BE2C (cell line): ENCODE measurements at regions not wholly inside any gene's neighbourhood (a gene's known extent, or its start where the extent isn't known, plus 50 kb on each side); places are given as distances from the start of the nearest gene placed in this dataset.

Experiments used
- DNase-seq: peaks from one replicate; pipeline ENCODE4 v3.0.0-alpha.2; 2020
- H3K27me3 ChIP-seq: fragments of 250-450 bp; sonication (Bioruptor Pico); 2 replicates; pipeline ENCODE4 v1.5.1; 2020; ENCODE audit warnings: mild to moderate bottlenecking
- H3K36me3 ChIP-seq: fragments of 250-450 bp; sonication (Bioruptor Pico); 2 replicates; pipeline ENCODE4 v1.5.1; 2020; ENCODE audit warnings: mild to moderate bottlenecking
- H3K4me1 ChIP-seq: fragments of 250-450 bp; sonication (Bioruptor Pico); 2 replicates; pipeline ENCODE4 v1.5.1; 2020
- H3K4me3 ChIP-seq: 2 replicates; pipeline ENCODE4 v1.5.1; 2011; ENCODE audit warnings: low read depth, low read length
- H3K9me3 ChIP-seq: fragments of 250-450 bp; sonication (Bioruptor Pico); 2 replicates; pipeline ENCODE4 v1.5.1; 2020
- TF ChIP-seq, protein P1 (sequence below): IDR thresholded peaks from 2 replicates; pipeline ENCODE4 v1.5.1; 2012; ENCODE audit warnings: mild to moderate bottlenecking, low read depth, low read length

DNA sequence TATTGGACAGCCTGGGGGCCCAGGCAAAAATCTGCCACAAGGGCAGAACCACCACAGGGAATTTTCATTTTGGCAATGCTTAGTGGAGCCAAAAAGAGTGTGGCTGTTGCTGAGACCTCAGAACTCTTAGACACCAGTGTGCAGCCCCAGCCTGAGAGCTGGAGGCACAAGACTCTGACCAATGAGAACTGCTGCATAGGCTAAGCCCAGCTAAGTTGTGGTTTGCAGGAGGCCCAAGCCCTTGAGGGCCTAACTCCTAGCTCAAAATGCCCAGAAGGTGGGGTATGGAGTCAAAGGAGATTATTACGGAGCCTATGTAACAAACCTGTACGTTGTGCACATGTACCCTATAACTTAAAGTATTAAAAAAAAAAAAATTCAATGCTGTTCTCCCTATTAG, 296.7 kb downstream of the TRAM1L1 start:
- H3K4me1 ChIP-seq, result no peaks in the 10 kb centered on the region
- DNase-seq, result no peak
- no peaks in the 10 kb centered on the region for H3K36me3 ChIP-seq
- TF ChIP-seq, protein P1, sequence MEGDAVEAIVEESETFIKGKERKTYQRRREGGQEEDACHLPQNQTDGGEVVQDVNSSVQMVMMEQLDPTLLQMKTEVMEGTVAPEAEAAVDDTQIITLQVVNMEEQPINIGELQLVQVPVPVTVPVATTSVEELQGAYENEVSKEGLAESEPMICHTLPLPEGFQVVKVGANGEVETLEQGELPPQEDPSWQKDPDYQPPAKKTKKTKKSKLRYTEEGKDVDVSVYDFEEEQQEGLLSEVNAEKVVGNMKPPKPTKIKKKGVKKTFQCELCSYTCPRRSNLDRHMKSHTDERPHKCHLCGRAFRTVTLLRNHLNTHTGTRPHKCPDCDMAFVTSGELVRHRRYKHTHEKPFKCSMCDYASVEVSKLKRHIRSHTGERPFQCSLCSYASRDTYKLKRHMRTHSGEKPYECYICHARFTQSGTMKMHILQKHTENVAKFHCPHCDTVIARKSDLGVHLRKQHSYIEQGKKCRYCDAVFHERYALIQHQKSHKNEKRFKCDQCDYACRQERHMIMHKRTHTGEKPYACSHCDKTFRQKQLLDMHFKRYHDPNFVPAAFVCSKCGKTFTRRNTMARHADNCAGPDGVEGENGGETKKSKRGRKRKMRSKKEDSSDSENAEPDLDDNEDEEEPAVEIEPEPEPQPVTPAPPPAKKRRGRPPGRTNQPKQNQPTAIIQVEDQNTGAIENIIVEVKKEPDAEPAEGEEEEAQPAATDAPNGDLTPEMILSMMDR, result no peak
- H3K9me3 ChIP-seq, result no peaks in the 10 kb centered on the region
- H3K4me3 ChIP-seq, result no peak overlapping the region
- H3K27me3 ChIP-seq, result no peaks in the 10 kb centered on the region

DNA sequence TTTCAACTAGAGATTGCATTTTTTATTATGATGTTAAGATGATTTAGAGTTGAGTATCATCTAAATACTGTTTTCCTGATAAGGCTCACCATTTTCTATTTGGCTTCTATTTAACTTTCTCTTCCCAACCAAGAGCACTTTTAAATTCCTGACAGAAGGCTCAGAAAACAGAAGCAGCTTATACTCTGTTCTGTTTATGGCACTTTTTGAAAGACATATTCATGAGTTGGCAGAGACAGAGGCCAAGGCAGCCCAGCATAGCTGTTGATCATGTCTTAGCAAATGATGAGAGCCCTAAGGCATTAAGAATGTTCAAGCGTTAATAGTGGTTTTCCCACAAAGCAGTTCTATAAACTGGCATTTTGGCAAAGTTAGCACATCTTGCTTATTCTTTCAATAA, 330.3 kb downstream of the TRAM1L1 start:
- TF ChIP-seq, protein P1, result no peak
- no peaks in the 10 kb centered on the region for H3K9me3 ChIP-seq
- no peak for DNase-seq
- H3K4me1 ChIP-seq, result no peaks in the 10 kb centered on the region
- no peak overlapping the region for H3K4me3 ChIP-seq
- no peaks in the 10 kb centered on the region for H3K36me3 ChIP-seq
- no peaks in the 10 kb centered on the region for H3K27me3 ChIP-seq

DNA sequence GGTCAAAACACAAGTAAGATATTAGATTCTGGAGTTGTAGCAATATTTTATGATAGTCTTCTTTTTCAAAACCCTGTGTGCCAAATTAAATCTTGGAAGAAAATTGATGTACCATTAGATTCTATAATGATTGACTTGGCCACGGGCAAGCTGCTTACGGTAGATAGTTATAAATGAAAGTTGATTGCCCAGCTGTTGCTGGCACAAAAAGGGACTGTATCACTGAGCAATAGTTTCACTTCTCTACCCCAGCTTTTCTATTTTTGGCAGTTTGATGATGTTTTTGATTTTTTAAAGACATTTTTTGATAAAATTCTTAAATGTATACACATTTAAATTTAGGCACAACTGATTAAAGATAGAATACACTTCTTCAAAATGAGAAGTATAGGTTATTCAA, 333.3 kb downstream of the TRAM1L1 start:
- Histone ChIP-seq H3K9me3 (no peaks in the 10 kb centered on the region), H3K4me3 (no peak overlapping the region), H3K27me3 (no peaks in the 10 kb centered on the region), H3K36me3 (no peaks in the 10 kb centered on the region), H3K4me1 (no peaks in the 10 kb centered on the region)
- DNase-seq, result no peak
- TF ChIP-seq, protein P1, result no peak

DNA sequence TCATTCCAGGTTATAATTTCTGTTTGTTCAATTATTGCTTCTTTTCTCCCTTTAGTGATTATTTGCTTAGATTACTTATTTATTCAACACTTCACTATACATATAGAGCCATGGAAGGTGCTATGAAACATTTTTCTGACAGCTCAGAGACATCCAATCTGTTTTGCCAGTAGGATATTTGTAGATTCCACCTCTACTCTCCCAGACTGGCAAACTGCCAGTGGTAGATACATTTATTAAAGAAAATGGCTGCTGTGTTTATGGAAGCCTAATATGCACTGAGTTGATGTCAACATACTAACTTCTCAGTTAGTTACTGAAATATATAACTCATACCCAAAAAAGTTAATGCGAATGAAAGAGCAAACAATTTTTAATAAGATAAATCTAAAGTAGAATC, 348.6 kb downstream of the TRAM1L1 start:
- TF ChIP-seq, protein P1, result no peak
- Histone ChIP-seq H3K4me3 (no peak overlapping the region), H3K9me3 (no peaks in the 10 kb centered on the region), H3K36me3 (no peaks in the 10 kb centered on the region), H3K4me1 (no peaks in the 10 kb centered on the region; the same call in 1 of the 2 replicates), H3K27me3 (no peaks in the 10 kb centered on the region)
- peak; percentile 10 for DNase-seq

DNA sequence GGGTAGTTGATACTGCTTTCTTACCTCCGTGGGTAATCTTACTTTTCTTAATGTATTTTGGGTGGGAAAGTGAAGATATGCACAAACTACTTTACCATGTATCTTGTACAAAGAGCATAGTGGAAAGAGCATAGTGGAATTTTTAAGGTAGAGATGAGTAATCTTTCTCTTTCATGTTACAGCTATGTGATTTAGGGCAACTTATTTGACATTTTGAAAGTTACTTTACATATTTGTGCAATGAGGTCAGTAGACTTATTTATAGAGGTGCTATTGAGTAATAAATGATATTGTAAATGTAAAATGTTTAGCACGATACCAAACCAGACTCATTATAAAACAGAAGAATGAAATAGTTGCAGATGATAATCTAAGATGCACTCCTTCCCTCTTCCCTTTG, 351.2 kb downstream of the TRAM1L1 start:
- no peak for DNase-seq
- Histone ChIP-seq H3K27me3 (no peaks in the 10 kb centered on the region), H3K36me3 (no peaks in the 10 kb centered on the region), H3K4me1 (no peaks in the 10 kb centered on the region; the same call in 1 of the 2 replicates), H3K9me3 (no peaks in the 10 kb centered on the region), H3K4me3 (no peak overlapping the region)
- TF ChIP-seq, protein P1, result no peak

DNA sequence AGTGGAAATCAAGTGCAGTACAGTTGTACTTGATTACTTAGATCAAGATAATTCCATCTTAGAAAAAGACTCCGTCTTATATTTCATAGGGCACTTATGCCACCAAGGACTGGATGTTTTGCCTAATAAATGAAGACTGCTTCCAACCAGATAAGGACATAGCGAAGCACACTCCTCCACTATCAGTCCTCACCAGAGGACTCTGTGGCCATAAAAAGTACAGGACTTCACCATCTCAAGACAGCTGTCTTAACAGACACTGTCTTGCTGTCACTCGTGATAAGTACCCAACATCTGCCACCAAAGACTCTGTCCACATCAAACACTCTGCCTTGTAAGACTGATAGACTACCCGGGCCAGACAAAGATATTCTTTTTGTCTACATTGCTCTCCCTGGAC, 352.0 kb downstream of the TRAM1L1 start:
- H3K4me1 ChIP-seq, result no peaks in the 10 kb centered on the region; the same call in 1 of the 2 replicates
- DNase-seq, result no peak
- H3K9me3 ChIP-seq, result no peaks in the 10 kb centered on the region
- no peaks in the 10 kb centered on the region for H3K36me3 ChIP-seq
- TF ChIP-seq, protein P1, result no peak
- no peaks in the 10 kb centered on the region for H3K27me3 ChIP-seq
- H3K4me3 ChIP-seq, result no peak overlapping the region
